H1 (cell line): ENCODE measurements at regions not wholly inside any gene's neighbourhood (a gene's known extent, or its start where the extent isn't known, plus 50 kb on each side); places are given as distances from the start of the nearest gene placed in this dataset.

Experiments used
- CTCF ChIA-PET: fragments of 300-600 bp; sonication (Branson Sonifier 250); formaldehyde crosslinking; loops from one replicate; lab custom pipeline; 2021; ENCODE audit not compliant: partially characterized antibody; lab: Charles Lee
- POLR2A ChIA-PET: fragments of 300-600 bp; sonication (Branson Sonifier 250); formaldehyde crosslinking; loops from one replicate; lab custom pipeline; 2021; ENCODE audit warnings: inconsistent platforms; ENCODE audit not compliant: partially characterized antibody; lab: Charles Lee
- DNase-seq, 2 experiments: peaks; one replicate each; pipeline versions ENCODE4 v3.0.0 to v3.0.0-alpha.2; 2010 to 2022; ENCODE audit warnings: low spot score in 2 of 2, low read depth in 1 of 2, mixed read lengths in 1 of 2
- FAIRE-seq: peaks from 2 replicates; lab custom pipeline; 2011; peaks lifted over from hg19 to GRCh38; lab: Jason Lieb, UNC
- H2AFZ ChIP-seq: 2 replicates; pipeline ENCODE4 v1.8.1; 2012; ENCODE audit warnings: low read length, inconsistent platforms
- H2AK5ac ChIP-seq: 2 replicates; pipeline ENCODE4 v1.6.1; 2013; ENCODE audit warnings: low read depth, low read length
- H2BK120ac ChIP-seq: replicated peaks from 2 replicates; pipeline ENCODE3; 2013; ENCODE audit warnings: low read depth, low read length, inconsistent platforms
- H2BK12ac ChIP-seq: 2 replicates; pipeline ENCODE4 v1.6.1; 2013; ENCODE audit warnings: low read depth, low read length
- H2BK15ac ChIP-seq: 2 replicates; pipeline ENCODE4 v1.6.1; 2013; ENCODE audit warnings: low read length
- H2BK20ac ChIP-seq: 2 replicates; pipeline ENCODE4 v1.6.1; 2013; ENCODE audit warnings: low read length
- H2BK5ac ChIP-seq: 2 replicates; pipeline ENCODE4 v1.6.1; 2013; ENCODE audit warnings: low read depth, low read length
- H3K14ac ChIP-seq: 2 replicates; pipeline ENCODE4 v1.6.1; 2013; ENCODE audit warnings: inconsistent platforms; ENCODE audit not compliant: insufficient read length
- H3K18ac ChIP-seq: 2 replicates; pipeline ENCODE4 v1.6.1; 2013; ENCODE audit warnings: low read length; ENCODE audit errors: extremely low read depth
- H3K23ac ChIP-seq: 2 replicates; pipeline ENCODE4 v1.6.1; 2013; ENCODE audit warnings: inconsistent platforms; ENCODE audit not compliant: insufficient read length
- H3K23me2 ChIP-seq: 2 replicates; pipeline ENCODE4 v1.6.1; 2013; ENCODE audit warnings: low read depth, low read length
- H3K27ac ChIP-seq: 2 replicates; pipeline ENCODE4 v1.6.1; 2011; ENCODE audit warnings: low read depth, low read length, inconsistent platforms
- H3K27me3 ChIP-seq, 4 experiments: replicated peaks in 1 of 4; 1 replicate in 1 of 4; 2 replicates in 3 of 4; pipeline versions ENCODE4 v1.6.1 to v1.8.1; 2011 to 2013; ENCODE audit warnings: low read length in 3 of 4, mild to moderate bottlenecking in 3 of 4, inconsistent platforms in 2 of 4, mixed read lengths in 2 of 4, moderate library complexity in 1 of 4; ENCODE audit not compliant: control insufficient read depth in 3 of 4, insufficient read depth in 3 of 4; ENCODE audit errors: extremely low read depth in 1 of 4
- H3K36me3 ChIP-seq, 4 experiments: 2 replicates each; pipeline versions ENCODE4 v1.6.1 to v1.8.1; 2011 to 2013; ENCODE audit warnings: mild to moderate bottlenecking in 4 of 4, low read length in 3 of 4, moderate library complexity in 2 of 4, control low read depth in 1 of 4, inconsistent platforms in 1 of 4; ENCODE audit not compliant: insufficient read depth in 4 of 4, control insufficient read depth in 2 of 4
- H3K4ac ChIP-seq: replicated peaks from 2 replicates; pipeline ENCODE3; 2013; ENCODE audit warnings: low read length, low read depth, mixed read lengths, inconsistent platforms; ENCODE audit not compliant: insufficient read length
- H3K4me1 ChIP-seq, 4 experiments: replicated peaks in 1 of 4; 1 replicate in 1 of 4; 2 replicates in 3 of 4; pipeline versions ENCODE4 v1.6.1 to v1.8.1; 2011 to 2013; ENCODE audit warnings: low read length in 3 of 4, inconsistent platforms in 2 of 4, mixed read lengths in 1 of 4; ENCODE audit not compliant: insufficient read depth in 4 of 4, control insufficient read depth in 3 of 4
- H3K4me2 ChIP-seq, 2 experiments: 2 replicates each; pipeline versions ENCODE4 v1.6.1 to v1.8.1; 2011 to 2013; ENCODE audit warnings: low read depth in 2 of 2, low read length in 2 of 2, control low read depth in 1 of 2, inconsistent platforms in 1 of 2, mild to moderate bottlenecking in 1 of 2; ENCODE audit not compliant: insufficient read depth in 1 of 2
- H3K4me3 ChIP-seq, 4 experiments: fragments of 200-600, 300-600 bp in 1 of 4; sonication (generic), shearing (Covaris generic), sonication (Bioruptor Twin) in 1 of 4; 2 replicates each; pipeline versions ENCODE4 v1.5.1 to v1.8.1; 2011 to 2016; ENCODE audit warnings: low read length in 4 of 4, low read depth in 3 of 4, control low read depth in 2 of 4, inconsistent platforms in 2 of 4, mild to moderate bottlenecking in 2 of 4, mixed read lengths in 1 of 4, moderate library complexity in 1 of 4; ENCODE audit not compliant: insufficient read depth in 2 of 4; ENCODE audit errors: extremely low read depth in 1 of 4
- H3K56ac ChIP-seq: replicated peaks from 2 replicates; pipeline ENCODE3; 2013; ENCODE audit warnings: low read depth, mild to moderate bottlenecking, mixed read lengths, low read length, inconsistent platforms; ENCODE audit not compliant: insufficient read length
- H3K79me1 ChIP-seq: 2 replicates; pipeline ENCODE4 v1.6.1; 2013; ENCODE audit warnings: low read depth, low read length, control low read depth
- H3K79me2 ChIP-seq, 2 experiments: 2 replicates each; pipeline versions ENCODE4 v1.6.1 to v1.8.1; 2012 to 2013; ENCODE audit warnings: low read length in 2 of 2, mild to moderate bottlenecking in 2 of 2, inconsistent platforms in 1 of 2; ENCODE audit not compliant: insufficient read depth in 2 of 2, control insufficient read depth in 1 of 2
- H3K9ac ChIP-seq, 4 experiments: replicated peaks in 1 of 4; 1 replicate in 1 of 4; 2 replicates in 3 of 4; pipeline versions ENCODE4 v1.6.1 to v1.8.1; 2011 to 2013; ENCODE audit warnings: low read depth in 3 of 4, low read length in 3 of 4, control low read depth in 2 of 4, mild to moderate bottlenecking in 2 of 4, moderate library complexity in 2 of 4, inconsistent platforms in 1 of 4; ENCODE audit errors: extremely low read depth in 1 of 4
- H3K9me3 ChIP-seq, 2 experiments: 2 replicates each; pipeline versions ENCODE4 v1.6.1 to v1.8.1; 2012 to 2013; ENCODE audit warnings: mild to moderate bottlenecking in 2 of 2, moderate library complexity in 2 of 2, control low read depth in 1 of 2, inconsistent platforms in 1 of 2, low read depth in 1 of 2, low read length in 1 of 2, mixed read lengths in 1 of 2; ENCODE audit not compliant: insufficient read depth in 2 of 2
- H4K20me1 ChIP-seq, 2 experiments: replicated peaks in 1 of 2; 2 replicates each; pipeline versions ENCODE3 to v1.8.1; 2011 to 2013; ENCODE audit warnings: inconsistent platforms in 2 of 2, low read length in 2 of 2, mild to moderate bottlenecking in 1 of 2; ENCODE audit not compliant: insufficient read depth in 2 of 2, control insufficient read depth in 1 of 2
- H4K5ac ChIP-seq: 2 replicates; pipeline ENCODE4 v1.6.1; 2013; ENCODE audit warnings: low read length, low read depth, mixed read lengths, inconsistent platforms; ENCODE audit not compliant: insufficient read length
- H4K8ac ChIP-seq: 2 replicates; pipeline ENCODE4 v1.8.0; 2013; ENCODE audit warnings: mild to moderate bottlenecking, moderate library complexity, low read length, inconsistent platforms; ENCODE audit not compliant: insufficient read depth; ENCODE audit errors: extremely low read depth
- H4K91ac ChIP-seq: replicated peaks from 2 replicates; pipeline ENCODE3; 2013; ENCODE audit warnings: low read length, mixed read lengths, inconsistent platforms; ENCODE audit not compliant: insufficient read length
- ATF2 ChIP-seq: IDR thresholded peaks from 2 replicates; pipeline ENCODE4 v1.6.1; 2012; ENCODE audit warnings: low read length, inconsistent platforms
- BRCA1 ChIP-seq: IDR thresholded peaks from 2 replicates; pipeline ENCODE4 v1.6.1; 2012; ENCODE audit warnings: low read depth, low read length, improper control_type of control experiment
- CEBPB ChIP-seq: IDR thresholded peaks from 2 replicates; pipeline ENCODE4 v1.6.1; 2012; ENCODE audit warnings: low read depth, low read length
- CHD2 ChIP-seq: IDR thresholded peaks from 2 replicates; pipeline ENCODE4 v1.6.1; 2012; ENCODE audit warnings: low read length, improper control_type of control experiment
- CTBP2 ChIP-seq: IDR thresholded peaks from 2 replicates; pipeline ENCODE4 v1.7.0; 2011; ENCODE audit warnings: borderline replicate concordance, mild to moderate bottlenecking, moderate library complexity, mixed read lengths, low read length; ENCODE audit not compliant: insufficient read depth, insufficient read length
- E2F6 ChIP-seq: IDR thresholded peaks from 2 replicates; pipeline ENCODE4 v1.6.1; 2012; ENCODE audit warnings: inconsistent platforms
- EGR1 ChIP-seq: IDR thresholded peaks from 2 replicates; pipeline ENCODE4 v1.6.1; 2011; ENCODE audit warnings: low read depth, low read length, borderline replicate concordance
- EP300 ChIP-seq, 2 experiments: IDR thresholded peaks; 1 replicate in 1 of 2; 2 replicates in 1 of 2; pipeline ENCODE4 v1.6.1; 2011 to 2012; ENCODE audit warnings: low read depth in 2 of 2, low read length in 2 of 2, mild to moderate bottlenecking in 2 of 2, borderline replicate concordance in 1 of 2, inconsistent platforms in 1 of 2, moderate library complexity in 1 of 2
- JUN ChIP-seq: IDR thresholded peaks from 2 replicates; pipeline ENCODE4 v1.6.1; 2011; ENCODE audit warnings: low read depth, mild to moderate bottlenecking, improper control_type of control experiment, low read length
- SIRT6 ChIP-seq: IDR thresholded peaks from one replicate; pipeline ENCODE4 v1.7.1; 2012; ENCODE audit warnings: low read length, inconsistent platforms
- SIX5 ChIP-seq: IDR thresholded peaks from 2 replicates; pipeline ENCODE4 v1.6.1; 2011; ENCODE audit warnings: mild to moderate bottlenecking, low read depth, low read length
- TAF1 ChIP-seq: IDR thresholded peaks from 2 replicates; pipeline ENCODE4 v1.6.1; 2011; ENCODE audit warnings: mild to moderate bottlenecking, low read depth, low read length
- TCF12 ChIP-seq: IDR thresholded peaks from 2 replicates; pipeline ENCODE4 v1.6.1; 2011; ENCODE audit warnings: low read depth, mild to moderate bottlenecking, low read length
- ZNF274 ChIP-seq: IDR thresholded peaks from 2 replicates; pipeline ENCODE4 v1.7.0; 2012; ENCODE audit warnings: low read length, borderline replicate concordance; ENCODE audit errors: extremely low read depth
- WGBS, 2 experiments: shearing (Covaris generic) in 1 of 2; methylation state at CpG; one replicate each; pipeline versions ENCODE4 v1.1.6 to v1.1.7; 2013 to 2015; ENCODE audit warnings: low lambda C conversion rate in 2 of 2, mixed read lengths in 2 of 2, inconsistent platforms in 1 of 2, low coverage in 1 of 2, missing lambda C conversion rate in 1 of 2; ENCODE audit not compliant: insufficient replicate concordance in 2 of 2, insufficient coverage in 1 of 2, insufficient read length in 1 of 2; ENCODE audit errors: extremely low coverage in 1 of 2, missing lambda C conversion rate in 1 of 2; 5-methylcytosine and 5-hydroxymethylcytosine counted together

DNA sequence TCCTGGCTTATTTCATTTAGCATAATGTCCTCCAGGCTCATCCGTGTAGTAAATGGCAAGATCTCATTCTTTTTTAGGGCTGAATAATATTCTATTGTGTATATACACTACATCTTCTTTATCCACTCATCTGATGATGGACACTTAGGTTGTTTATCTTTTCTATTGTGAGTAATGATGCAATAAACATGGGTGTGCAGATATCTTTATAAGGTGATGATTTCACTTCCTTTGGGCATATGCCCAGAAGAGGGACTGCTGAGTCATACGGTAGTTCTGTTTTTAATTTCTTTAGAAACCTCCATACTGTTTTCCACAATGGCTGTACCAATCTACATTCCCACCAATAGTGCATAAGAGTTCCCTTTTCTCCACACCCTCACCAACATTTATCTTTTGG lies 317.6 kb upstream of the CNKSR2 start:
- 92% methylated on average over 2 of the region's 2 CpGs; no CpG with 5 or more reads in 1 of the 2 experiments for WGBS, 2 experiments
- POLR2A ChIA-PET: no interaction called here
- FAIRE-seq: no peak
- TF ChIP-seq CHD2: no peak
- no peak for TF ChIP-seq E2F6
- no peak for TF ChIP-seq EP300 (IDR thresholded peaks at IDR 0.05; ENCODE audit: borderline replicate concordance in 1 of 2, low read depth in 2 of 2, low read length in 2 of 2)
- no peak for TF ChIP-seq SIRT6
- TF ChIP-seq SIX5: no peak
- TF ChIP-seq BRCA1: no peak
- no peak for TF ChIP-seq TAF1
- no peak for TF ChIP-seq CEBPB
- TF ChIP-seq ZNF274: no peak
- no peak for TF ChIP-seq ATF2
- TF ChIP-seq TCF12: no peak
- no peak for TF ChIP-seq CTBP2
- no peak for TF ChIP-seq EGR1
- TF ChIP-seq JUN: no peak

More for the DNA sequence above, 317.6 kb upstream of the CNKSR2 start:
- H4K20me1 ChIP-seq: no peaks in the 10 kb centered on the region
- H3K27me3 ChIP-seq: no peaks in the 10 kb centered on the region
- H3K23ac ChIP-seq: no peak overlapping the region
- no peak overlapping the region for H4K5ac ChIP-seq
- H3K4ac ChIP-seq: no peak overlapping the region
- no peak overlapping the region for H3K4me2 ChIP-seq
- no peak overlapping the region for H3K14ac ChIP-seq
- no peak overlapping the region for H2BK20ac ChIP-seq
- no peak for DNase-seq
- H3K4me1 ChIP-seq: no peaks in the 10 kb centered on the region
- no peak overlapping the region for H2AFZ ChIP-seq
- no peak overlapping the region for H3K56ac ChIP-seq
- no peak overlapping the region for H2AK5ac ChIP-seq
- H3K36me3 ChIP-seq: no peaks in the 10 kb centered on the region
- H2BK15ac ChIP-seq: no peak overlapping the region
- no peak overlapping the region for H3K9ac ChIP-seq
- H2BK120ac ChIP-seq: no peak overlapping the region
- no peak overlapping the region for H2BK12ac ChIP-seq
- H3K23me2 ChIP-seq: no peaks in the 10 kb centered on the region
- H2BK5ac ChIP-seq: no peak overlapping the region
- no peak overlapping the region for H4K91ac ChIP-seq
- H3K79me2 ChIP-seq: no peaks in the 10 kb centered on the region
- H3K4me3 ChIP-seq: no peak overlapping the region
- H3K27ac ChIP-seq: no peak overlapping the region
- no peaks in the 10 kb centered on the region for H3K79me1 ChIP-seq
- no peak overlapping the region for H4K8ac ChIP-seq
- no peak overlapping the region for H3K18ac ChIP-seq
- CTCF ChIA-PET: no interaction called here
- H3K9me3 ChIP-seq: 0 out of 4 replicates have a peak, but pooled peaks cover 0 to 3% of the 10 kb centered on the region in 2 experiments
